Ureter (tissue), 1 donor: ENCODE measurements at regions not wholly inside any gene's neighbourhood (a gene's known extent, or its start where the extent isn't known, plus 50 kb on each side); places are given as distances from the start of the nearest gene placed in this dataset.
"Not testable (repeated sequence)": the region's sequence is repeated elsewhere in the genome, so short reads cannot be mapped to it uniquely, and the experiment has no call there.

Source experiments
- DNase-seq: peaks from one replicate; pipeline ENCODE4 v3.0.0-alpha.2; 2020; ENCODE audit warnings: low spot score
- donor health status: DM: yes; HTN: yes; CAD: no.

GRCh38 chr17:16888413-16889087, 83.4 kb downstream of the TNFRSF13B start:
- DNase-seq = no peak

- no peak for DNase-seq
These were observed 84.3 kb downstream of the TNFRSF13B start for GRCh38 chr17:16887523-16888095.

GRCh38 chr17:16886655-16887322, 85.1 kb downstream of the TNFRSF13B start:
- no peak for DNase-seq

DNA sequence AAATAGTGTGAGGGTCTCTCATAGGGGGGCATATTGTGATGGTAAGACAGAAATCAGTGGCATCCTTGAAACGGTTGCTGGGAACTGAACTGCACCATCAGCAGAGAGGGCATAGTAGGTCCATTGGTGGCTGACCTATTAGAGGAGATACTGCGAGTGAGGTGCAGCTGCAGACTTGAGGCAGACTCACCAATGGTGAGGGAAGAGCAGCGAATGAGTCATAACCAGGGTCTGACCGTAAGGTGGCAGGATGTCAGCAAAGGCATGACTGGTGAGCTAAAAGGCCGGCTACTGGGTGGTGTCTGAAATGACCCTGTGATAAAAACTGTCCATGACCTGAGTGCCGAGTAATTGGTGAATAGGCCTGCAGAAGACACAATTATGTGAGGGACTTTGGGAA, 86.7 kb downstream of the TNFRSF13B start:
- not testable (repeated sequence) for DNase-seq

GRCh38 chr17:16882926-16883265, 89.0 kb downstream of the TNFRSF13B start:
- not testable (repeated sequence) for DNase-seq

DNA sequence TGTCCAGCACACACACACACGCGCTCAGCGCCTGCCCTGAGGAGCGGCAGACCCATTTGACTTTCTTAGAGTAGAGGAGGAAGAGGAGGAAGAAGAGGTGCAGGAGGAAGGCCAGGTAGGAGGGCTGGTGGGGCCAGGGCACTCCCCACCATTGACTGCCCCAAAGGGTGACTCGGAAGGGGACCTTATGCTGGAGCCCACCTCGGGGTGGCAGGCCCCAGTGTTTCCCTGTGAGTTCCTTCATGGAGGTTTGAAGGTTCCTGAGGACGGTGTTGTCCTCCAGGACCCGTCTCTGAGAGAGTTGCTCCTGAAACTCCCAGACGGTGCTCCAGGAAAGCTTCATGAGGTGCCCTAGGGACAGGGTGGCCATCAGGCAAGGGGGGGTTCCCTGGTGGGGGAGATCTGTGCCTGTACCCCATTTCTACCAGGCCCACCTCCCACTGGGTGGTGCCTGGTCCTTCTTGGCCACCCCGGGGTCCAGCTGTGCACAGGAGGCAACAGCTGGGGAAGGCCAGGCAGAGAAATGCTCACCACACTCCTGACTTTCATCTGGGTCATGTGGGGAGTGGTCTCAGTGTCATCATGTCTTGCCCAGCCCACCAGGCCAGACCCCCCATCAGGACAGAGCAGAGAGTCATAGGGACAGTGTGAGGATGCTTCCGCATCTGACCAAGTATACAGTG, 89.5 kb downstream of the TNFRSF13B start:
- no peak for DNase-seq

GRCh38 chr17:16881239-16881924, 90.5 kb downstream of the TNFRSF13B start:
- no peak for DNase-seq

DNA sequence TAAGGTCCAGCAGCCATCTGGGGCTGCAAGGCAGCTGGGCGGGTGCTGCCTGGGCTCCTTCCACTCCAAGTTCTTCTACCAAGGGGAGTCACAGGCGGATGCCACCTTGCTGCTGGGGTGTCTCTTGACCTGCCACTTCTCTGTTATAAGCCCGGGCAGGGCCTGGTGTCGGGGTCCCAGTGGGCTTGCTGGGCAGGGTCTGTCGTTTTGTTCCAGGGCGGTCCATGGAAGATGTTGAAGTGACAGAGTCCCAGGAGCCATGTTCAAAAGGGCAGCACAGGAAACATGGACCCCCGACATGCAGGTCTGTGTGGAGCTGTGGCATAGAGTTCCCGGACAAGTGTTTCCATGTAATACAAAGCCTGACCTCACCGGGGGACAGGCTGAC, 91.1 kb downstream of the TNFRSF13B start:
- no peak for DNase-seq

- DNase-seq = no peak
These were observed 91.6 kb downstream of the TNFRSF13B start for GRCh38 chr17:16880121-16880842.

GRCh38 chr17:16879686-16880085, 92.2 kb downstream of the TNFRSF13B start:
- DNase-seq = no peak

- DNase-seq = no peak
These were observed 93.3 kb downstream of the TNFRSF13B start for GRCh38 chr17:16878606-16879005.

- no peak for DNase-seq
These were observed 93.8 kb downstream of the TNFRSF13B start for GRCh38 chr17:16878084-16878483.

- DNase-seq = no peak
These were observed 94.8 kb downstream of the TNFRSF13B start for GRCh38 chr17:16877099-16877498.

DNA sequence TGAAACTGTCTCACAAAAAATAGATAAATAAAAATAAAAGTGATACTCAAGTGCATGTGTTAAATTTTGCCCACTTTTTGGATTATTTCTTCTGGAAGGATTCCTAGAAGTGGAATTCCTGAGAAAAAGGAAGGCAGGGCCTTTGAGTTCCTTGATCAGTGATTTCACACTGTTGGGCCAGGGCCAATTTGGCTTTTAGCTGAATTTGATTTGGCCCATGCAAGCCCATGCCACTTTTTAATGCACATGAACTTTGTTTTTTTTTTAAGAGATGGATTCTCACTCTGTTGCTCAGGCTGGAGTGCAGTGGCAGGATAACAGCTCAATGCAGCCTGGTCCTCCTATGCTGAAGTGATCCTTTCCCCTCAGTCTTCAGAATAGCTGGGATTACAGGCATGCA, 96.3 kb downstream of the TNFRSF13B start:
- no peak for DNase-seq

DNA sequence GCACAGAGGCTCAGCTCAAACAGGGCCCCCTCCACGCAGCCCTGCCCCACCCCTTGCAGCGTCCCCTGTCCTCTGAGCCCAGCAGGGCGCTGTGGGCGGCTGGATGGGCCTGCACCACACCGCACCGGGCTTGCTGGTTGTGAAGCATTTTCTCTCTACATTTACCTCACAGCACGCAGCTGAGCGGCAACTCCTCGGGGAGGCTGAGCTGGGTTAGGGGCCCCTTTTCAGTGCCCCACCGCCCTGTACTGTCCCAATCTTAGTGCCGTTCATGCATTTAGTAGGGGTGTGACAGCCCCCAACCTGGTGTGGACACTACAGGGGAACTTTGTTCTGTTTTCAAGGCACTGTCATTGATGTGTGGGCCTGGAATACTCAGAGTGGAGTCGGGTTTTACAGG, 97.7 kb downstream of the TNFRSF13B start:
- DNase-seq = not testable (repeated sequence)

GRCh38 chr17:16873174-16874035, 98.5 kb downstream of the TNFRSF13B start:
- no peak for DNase-seq

DNA sequence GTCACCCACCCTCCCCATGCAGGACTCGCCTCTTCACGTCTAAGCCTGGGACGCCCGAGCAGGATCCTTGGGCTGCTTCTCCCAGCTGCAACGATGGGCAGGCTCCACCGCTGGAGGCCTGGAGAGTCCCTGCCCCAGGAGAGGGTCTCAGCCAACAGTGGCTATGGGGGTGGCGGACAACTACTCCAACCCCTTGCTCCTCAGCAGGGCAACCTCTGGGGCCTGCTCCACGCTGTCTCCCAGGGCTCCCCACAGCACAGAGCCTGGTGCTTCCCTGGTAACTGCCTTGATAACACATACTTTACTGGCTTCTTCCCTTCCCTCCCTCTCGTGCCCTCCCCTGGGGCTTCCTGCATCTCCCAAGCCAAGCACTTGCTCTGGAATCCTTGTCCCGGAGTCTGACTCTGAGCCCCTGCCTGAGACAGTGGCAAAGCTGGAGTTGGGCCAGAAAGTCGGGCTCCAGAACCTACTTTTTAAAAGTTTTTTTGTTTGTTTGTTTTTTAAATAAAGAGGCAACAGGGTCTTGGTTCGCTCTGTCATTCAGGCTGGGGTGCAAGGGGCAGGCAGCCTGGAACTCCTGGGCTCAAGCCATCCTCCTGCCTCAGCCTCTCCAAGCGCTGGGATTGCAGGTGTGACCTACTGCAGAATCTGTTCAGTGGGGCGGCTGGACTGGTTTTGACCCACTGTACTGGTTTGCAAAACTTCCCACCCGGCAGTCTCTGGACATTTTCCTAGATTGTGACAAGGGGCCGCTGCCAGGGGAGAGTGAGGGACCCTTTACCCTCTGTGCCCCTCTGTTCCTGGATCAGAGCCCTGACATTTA, 99.4 kb downstream of the TNFRSF13B start:
- DNase-seq = no peak

GRCh38 chr17:16871446-16872190, 100.3 kb downstream of the TNFRSF13B start:
- DNase-seq = not testable (repeated sequence)
